HG02763 (cell line): ENCODE measurements at regions not wholly inside any gene's neighbourhood (a gene's known extent, or its start where the extent isn't known, plus 50 kb on each side); places are given as distances from the start of the nearest gene placed in this dataset.

Experiments
- ATAC-seq: cut with Tn5 transposase; IDR thresholded peaks from one replicate; pipeline ENCODE4 v1.9.1; 2021; ENCODE audit warnings: mild to moderate bottlenecking, moderate library complexity; ENCODE audit not compliant: unreplicated experiment

DNA sequence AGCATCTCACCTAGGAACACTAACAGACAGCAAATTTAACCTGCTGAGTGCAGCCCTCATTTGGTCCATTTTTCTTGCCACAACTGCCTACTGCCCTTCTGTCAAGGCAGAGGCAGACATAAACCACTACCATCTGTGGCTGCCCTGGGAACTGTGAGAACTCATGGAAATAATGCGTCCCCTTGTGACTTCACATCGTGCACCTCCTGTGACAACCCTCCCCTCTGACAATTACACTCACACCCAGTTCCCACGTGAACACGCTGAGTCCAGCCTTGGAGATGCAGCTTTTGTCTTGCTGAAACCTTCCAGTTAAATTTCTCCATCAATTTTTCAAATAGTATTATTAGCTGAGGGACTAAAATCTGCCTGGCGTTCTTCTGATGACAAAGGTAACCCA lies 193.1 kb upstream of the KLF14 start:
- no peak for ATAC-seq

DNA sequence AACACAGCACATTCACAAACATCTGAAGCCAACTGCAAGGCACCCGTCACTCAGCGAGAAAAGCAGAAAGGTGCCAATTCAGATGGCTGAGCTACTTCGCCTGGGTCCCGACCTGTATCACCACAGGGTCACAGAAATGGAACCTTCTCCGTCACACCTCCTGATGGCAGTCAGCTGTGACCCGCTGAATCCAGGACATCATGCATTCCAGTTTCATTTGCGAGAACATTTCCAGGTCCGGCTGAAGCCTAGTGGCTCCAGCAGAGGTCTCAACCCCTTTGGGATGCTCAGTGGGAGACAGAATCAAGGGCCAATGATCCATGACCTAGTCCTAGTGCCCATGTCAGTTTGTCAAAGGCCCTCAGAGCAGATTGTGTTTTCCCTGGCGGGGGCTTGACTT lies 193.6 kb upstream of the KLF14 start:
- no peak for ATAC-seq

DNA sequence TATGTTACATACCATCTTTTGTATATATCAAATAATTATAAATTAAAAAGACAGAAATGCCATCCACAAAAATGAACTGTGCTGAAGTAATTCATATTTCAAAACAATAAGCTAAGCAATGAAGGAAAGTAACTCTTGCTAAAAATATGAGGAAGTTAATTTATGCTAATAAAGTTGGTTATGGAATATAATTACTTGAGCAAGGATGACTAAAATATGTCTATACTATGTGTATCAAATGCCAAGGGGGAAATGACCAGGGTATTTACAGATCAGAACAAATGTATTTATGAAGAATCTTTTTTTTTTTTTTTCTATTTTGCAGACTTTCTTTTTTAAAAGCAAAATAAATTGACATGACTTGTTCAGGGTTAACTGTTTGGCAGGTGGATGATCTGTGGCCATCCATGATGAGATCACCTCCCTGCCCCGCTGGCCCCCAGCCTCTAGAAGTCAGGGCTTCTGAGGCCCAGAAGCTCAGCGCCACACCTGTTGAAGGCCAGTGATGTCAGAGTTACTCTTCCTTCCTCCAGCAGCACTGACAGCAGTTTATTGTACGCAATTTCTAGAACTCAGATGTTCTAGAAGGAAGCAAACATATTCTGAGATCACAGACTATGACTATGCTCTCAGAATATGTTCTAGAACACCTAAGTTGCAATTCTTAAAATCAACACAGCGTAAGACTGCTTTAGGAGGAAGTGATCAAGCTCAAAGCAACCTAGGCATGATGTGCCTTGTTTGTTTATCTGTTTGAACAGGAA lies 196.1 kb upstream of the KLF14 start:
- no peak for ATAC-seq

DNA sequence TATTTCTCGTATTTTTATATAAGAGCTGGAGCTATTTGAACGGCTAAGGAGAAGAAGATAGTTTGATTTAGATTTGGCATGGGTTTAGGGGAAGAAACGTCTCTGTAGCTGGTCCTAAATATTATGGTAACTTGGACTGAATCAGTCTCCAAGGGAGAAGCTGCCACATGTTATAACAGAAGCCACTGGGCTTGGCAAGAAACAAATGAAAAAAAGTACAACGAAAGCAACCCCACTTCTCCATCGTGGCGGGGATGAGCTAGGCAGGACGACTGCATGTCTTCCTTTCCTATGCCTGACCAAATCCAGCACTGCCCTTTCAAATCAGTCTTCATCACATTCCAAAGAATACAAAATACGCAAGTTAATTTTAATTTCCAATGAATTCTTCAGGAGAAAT lies 196.7 kb upstream of the KLF14 start:
- ATAC-seq = no peak

DNA sequence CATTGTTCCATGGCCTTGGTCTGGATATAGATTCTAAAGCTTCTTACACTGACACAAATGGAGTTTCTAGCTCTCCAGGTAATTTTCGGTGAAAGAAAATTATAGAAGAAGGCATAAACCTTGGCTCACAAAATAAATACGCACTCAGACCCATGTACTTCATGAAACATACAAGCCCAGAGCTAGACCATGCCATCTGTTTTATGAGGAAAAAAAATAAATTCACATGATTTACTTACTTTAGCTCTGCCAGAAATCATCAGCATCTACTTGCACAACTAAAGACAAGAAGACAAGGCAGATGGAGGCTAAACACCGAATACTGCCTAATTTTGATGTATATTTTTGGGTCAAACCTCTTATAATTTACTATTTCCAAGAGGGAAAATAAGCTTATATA lies 197.4 kb upstream of the KLF14 start:
- ATAC-seq = no peak

DNA sequence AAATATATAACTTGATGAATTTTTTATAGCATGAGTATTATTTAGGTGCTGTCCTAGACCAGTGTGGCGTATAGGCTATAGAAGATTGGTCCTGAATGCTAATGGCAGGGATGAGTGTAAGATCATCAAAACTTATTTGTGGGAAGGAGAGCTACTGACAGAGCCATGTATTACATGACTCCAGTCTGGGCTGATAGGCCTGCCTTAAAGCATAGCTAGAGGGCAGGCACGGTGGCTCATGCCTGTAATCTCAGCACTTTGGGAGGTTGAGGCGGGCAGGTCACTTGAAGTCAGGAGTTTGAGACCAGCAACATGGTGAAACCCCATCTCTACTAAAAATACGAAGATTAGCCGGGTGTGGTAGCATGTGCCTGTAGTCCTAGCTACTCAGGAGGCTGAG lies 198.1 kb upstream of the KLF14 start:
- ATAC-seq = no peak

DNA sequence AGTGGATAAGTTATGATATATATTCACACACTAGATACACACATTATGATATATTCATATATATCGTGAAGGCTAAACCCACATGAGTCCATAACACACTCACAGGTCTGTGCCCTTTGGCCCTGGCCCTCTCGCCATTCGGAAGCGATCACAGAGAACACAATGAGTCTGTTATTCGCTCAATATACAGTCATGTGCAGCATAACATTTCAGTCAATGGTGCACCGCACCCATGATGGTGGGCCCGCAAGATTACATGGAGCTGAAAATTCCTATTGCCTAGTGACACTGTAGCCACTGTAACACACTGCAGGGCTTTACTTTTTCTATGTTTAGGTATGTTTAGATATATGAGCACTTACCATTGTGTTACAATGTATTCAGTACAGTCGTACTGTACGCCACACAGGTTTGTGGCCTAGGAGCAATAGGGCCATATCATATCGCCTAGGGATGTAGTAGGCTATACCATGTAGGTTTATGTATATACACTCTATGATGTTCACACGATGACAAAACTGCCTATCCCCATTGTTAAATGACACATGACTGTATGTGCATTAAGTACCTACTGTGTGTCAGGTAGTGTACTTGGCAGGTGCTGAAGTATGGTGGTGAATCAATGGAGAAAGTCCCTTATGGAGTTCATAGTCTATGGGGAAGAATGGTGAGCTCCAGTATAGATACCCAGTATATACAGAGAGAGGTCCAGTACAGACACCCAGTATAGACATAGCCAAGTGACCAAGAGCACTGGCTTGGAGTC lies 198.8 kb upstream of the KLF14 start:
- no peak for ATAC-seq

DNA sequence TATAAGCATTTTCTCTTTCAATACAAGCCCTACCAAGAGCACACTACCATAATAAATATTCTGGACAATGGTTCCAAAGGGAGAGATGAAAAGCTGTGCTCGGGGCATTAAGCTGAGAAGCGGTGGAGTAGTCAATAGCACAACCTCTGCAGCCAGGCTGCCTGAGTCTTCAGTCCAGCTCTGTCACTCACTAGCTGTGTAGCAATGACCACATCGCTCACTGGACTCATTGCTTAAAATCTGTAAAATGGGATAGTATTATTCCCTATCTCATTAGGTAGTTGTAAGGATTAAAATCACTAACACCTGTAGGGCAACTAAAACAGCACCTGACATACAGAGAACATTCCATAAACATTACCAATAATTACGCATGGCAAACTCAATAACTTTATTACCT lies 199.9 kb upstream of the KLF14 start:
- ATAC-seq = no peak

DNA sequence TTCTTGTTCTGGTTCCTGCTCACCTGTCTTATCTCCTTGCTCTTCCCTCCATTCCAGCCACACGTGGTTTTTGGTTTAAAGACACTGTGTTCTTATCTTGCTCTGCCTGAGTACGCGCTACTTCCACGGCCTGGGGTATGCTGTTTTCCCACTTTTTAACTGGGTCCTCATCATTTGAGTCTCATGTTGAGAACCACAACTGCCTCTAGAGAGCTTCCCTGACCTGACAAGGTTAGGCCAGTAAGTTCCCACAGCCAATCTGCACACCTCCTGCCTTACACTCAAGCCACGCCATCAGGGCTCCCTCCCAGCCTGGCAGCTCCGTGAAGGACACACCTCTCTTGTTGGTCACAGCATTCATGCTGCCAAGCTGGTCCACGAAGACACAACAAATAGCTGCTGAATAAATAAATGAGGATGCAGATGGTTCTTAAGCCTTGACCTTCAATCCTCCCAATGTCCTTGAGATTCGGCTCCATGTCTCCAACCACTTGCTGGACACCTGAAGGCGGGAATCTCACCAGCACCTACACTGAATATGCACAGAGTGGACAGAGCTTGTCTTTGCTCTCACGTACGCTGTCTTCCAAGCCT lies 201.7 kb upstream of the KLF14 start:
- no peak for ATAC-seq

DNA sequence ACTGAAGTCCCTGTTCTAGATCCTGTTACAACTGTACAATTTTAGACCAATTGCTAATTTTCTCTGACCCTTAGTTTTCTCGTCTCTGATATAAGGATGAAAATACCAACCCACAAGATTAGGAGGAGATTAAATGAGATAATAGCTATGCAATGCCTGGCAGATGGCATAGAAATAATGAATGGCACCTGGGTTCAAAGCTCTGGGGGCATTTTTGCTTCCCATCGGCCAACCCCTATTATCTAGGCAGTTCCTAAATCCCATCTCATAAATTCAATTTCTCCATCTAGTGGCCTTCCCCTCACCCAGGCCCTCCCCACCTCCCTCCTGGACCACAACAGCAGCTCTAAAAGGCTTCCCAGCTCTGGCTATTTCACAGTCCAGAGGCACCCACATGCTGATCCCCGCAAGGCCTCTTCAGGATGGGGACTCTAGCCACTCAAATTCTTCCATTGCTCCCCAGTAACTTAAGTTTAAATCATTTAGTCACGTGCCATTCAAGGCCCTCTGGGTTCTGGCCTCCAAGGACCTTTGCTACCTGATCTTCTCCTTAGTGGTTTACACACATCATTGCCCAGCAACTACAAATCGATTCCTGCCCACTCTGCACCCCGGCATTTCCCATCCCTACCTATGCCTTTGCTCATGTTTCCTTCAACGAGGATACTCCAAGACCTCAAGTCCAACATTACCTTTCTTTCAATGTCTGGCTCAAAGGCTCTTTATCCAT lies 202.4 kb upstream of the KLF14 start:
- no peak for ATAC-seq

DNA sequence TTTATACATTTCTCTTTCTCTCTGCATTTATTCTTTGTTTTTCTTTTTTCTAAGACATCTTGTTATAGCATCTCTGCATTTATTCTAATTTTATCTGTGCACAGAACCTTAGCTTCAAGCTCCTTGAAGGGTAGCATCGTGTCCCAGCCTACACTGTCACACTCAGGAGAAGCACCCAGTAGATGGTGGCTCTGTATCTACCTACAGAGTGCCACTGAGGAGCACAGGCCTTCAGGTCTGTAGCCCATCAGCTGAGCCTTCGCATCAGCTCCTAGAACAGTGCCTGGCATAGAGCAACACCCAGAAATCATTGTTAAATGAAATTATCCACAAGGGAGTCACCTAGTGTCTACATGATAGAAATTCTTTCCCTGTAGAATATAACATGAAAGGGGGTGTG lies 203.0 kb upstream of the KLF14 start:
- ATAC-seq = no peak

DNA sequence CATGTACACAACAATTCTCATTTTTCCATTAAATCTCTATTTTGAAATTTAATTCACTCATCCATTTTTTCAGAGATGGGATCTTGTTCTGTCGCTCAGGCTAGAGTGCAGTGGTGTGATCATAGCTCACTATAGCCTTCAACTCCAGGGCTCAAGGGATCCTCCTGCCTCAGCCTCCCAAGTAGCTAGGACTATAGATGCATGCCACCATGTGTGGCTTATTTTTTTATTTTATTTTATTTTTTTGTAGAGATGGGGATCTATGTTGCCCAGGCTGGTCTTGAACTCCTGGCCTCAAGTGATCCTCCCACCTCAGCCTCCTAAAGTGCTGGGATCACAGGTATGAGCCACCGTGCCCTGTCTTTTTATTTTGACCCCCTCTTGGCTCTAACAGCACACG lies 203.8 kb upstream of the KLF14 start:
- ATAC-seq = no peak

DNA sequence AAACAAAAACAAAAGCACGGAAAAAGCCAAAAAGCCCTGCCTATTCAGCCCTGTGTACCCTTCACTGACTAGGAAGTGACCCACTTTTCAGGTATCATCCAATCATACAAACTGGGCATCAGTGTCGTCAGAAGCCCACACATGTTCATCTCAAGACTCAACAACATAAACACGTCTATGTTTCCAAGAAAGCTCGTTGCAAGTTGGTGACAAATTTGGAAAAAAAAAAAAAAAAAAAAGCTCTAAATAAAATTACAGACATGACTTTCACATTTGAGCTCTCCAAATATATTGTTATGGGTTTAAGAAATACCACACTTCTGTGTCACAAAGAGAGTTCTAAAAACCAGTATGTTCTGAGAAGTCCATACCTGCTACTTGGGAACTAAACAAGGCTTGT lies 204.7 kb upstream of the KLF14 start:
- ATAC-seq = no peak

DNA sequence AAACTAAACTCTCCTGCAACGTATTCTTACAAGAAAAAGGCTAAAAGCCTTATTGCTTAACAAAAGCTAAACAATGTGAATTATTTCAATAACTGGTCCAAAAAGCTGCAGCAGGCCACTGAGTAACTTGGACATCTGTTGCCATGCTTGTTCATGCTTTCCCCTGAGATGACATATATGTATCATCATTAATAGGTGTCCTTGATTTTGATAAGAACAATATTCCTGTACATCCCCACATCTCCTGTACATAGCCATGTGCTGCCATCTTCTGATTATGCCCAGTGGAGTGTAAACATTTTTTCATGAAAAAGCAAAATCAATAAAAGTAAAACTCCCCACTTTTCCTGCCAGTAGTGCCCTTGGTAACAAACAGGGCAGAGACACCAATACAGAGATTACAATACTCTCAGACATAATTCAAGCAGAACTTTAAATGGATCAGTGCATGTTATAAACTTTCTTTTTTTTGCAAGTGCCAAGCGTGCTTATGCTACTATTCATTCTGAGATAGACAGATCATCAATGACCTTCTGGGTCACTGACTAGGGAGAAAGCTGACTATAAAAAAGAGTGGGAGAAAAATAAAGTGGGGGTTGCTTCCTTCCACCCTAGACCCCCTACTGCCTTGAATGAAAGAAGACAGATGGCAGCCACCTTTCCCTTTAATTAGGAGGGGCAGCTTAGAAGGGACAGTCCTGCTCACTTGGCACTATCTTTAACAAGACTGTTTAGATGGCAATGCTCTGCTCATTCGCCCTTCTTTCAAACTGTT lies 205.5 kb upstream of the KLF14 start:
- ATAC-seq = no peak

DNA sequence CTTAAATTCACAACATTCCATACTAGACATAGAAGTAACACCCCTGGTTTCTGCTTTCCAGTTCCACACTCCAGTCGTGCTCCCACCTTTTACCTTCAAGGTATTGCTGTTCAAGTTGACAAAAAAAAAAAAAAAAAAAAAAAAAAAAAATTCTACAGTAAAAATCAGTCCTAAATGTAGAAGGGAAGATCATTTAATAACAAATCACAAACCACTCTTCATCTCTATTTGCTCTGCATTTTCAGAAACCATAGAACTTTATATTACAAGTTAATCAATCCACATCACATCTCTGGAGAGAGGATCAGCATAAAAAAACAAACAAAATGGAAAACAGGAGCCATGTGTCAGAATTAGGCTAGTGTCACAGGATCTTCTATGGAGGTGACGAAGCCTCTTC lies 206.3 kb upstream of the KLF14 start:
- ATAC-seq = no peak

DNA sequence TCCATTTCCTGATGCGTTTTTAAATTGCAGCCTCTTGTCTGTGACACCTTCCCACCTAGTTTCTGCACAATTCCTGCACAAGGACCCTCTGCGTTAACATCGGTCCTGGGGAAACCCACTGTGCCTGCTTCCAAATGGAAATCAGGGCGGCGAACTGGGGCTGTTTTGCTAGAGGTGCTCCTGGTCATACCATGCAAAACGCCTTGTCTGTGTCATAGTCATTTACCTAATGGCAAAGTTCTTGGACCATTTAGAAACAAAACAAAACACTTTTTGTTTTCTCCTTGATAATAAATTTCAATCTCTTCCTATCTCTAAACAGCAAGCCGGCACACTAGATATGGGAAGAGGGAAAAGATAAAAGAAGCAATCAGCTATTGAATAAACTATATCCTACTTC lies 206.9 kb upstream of the KLF14 start:
- no peak for ATAC-seq

DNA sequence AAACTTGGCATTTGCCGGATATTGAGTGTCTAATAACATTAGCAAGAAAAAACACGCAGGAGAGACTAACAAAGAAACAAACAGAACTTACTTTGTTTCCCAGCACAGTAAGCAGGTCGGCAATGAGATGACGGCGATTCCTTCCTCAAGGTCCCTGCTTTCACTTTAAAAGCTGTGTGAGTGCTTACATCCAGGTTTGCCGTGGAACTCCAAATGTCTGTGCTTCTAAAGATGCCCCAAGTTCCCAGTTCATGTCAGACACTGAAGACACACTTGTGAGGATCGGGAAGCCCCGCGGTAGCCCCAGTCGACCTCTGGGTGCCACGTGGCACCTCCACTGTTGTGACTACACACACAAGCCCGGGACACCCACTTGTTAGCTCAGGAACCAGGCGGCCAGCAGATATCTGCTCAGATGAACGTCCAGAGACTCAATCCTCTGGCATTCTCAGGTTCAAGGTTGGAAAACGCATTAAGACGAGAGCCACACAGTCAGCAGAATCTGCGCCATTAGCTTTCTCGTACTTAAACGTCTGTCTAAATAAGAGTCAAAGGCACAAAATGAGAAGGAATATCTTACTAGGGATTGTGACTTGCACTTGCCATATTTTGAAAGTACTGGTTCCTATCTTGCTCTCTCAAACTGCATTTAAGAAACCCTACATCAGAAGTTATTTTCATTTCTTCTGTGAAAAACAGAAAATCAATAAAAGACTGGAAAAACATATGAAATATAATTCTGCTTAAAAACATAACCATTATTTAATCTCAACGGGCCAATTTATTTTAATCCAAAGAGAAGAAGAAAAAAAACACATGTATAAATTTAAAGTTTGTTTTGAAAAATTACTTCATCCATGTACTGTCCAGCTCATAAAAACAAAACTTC lies 207.6 kb upstream of the KLF14 start:
- no peak for ATAC-seq

DNA sequence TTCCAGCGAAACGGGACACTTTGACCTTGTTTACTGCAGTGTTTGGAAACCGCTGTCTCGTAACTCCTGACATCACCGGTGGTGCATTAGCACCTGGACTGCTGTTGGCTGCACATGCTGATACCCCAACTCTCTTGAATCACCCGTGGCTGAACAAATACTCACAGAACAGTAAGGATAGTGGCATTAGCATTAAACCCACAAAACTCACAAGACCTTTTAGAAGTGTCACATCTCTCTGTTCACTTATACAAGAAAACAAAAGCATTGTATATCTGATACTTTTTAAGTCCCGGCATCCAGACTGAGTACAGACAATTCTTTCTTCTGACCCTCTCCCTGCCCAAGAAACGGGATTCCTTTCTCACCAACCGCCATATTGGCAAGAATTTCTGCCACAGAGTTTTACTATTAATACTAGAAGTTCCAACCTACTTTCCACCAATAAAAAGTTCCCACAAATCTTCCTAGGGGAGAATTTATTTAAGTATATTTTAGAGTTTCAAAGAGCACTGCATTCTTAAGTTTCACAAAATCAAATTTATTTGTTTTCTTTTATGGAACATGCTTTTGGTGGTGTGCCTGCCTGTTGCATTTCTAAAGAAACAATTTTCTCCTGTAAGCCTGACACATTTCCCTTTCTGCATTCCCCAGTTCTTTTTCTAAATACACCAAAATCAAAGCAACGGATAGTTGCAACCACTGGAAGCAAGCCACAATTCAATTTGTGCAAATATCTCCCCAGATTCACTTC lies 208.4 kb upstream of the KLF14 start:
- ATAC-seq = no peak

DNA sequence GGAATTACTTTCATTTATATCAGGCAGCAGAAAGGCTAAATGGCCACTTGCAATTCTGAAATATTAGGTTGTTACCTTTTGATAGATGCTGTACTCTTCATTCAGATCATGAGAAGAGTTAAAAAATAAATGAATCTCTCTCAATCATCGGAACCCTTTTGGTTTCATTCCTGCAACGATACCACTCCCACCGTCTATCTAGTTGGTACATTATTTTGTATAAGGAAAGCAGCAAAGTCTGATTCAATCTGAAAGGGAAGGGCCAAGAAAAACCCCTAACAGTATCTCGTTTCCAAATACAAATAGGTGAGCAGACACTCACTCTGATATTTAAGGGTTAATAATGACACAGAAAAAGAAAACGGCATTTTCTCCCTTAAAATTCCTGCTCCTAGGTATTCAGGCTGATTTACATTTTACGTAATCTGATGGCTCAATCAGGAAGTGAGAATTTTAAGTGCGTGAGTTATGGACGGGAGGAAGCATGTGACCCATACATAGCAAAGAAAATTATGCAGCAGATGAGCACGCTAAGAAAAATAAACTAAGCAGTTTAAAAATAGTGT lies 209.4 kb upstream of the KLF14 start:
- no peak for ATAC-seq
